Stimulated activated naive B cell treated with anti-CD40 and anti-IgM and Interleukin-4, amounts not matched to agents 10 μg/mL and 1 μg/mL and 100 μg/mL, for 72 hours (primary cell): ENCODE measurements at regions not wholly inside any gene's neighbourhood (a gene's known extent, or its start where the extent isn't known, plus 50 kb on each side); places are given as distances from the start of the nearest gene placed in this dataset.

Experiments
- ATAC-seq, 2 donors: fragments of 150-1000 bp; cut with Tn5 transposase; replicated peaks; 2 replicates each; pipeline ENCODE4 v1.10.0; 2021; ENCODE audit warnings: moderate library complexity in 1 of 2
- DNase-seq: peaks from one replicate; pipeline ENCODE4 v3.0.0; 2021
- H3K27ac Mint-ChIP-seq: one replicate; pipeline ENCODE4 v1.8.0; 2022; ENCODE audit warnings: mild to moderate bottlenecking, mixed read lengths
- H3K27me3 Mint-ChIP-seq, 2 donors: one replicate each; pipeline ENCODE4 v1.8.0; 2022; ENCODE audit warnings: mixed read lengths in 2 of 2
- H3K36me3 Mint-ChIP-seq, 2 donors: one replicate each; pipeline ENCODE4 v1.8.0; 2022; ENCODE audit warnings: mixed read lengths in 2 of 2, mild to moderate bottlenecking in 1 of 2
- H3K4me1 Mint-ChIP-seq, 2 donors: one replicate each; pipeline ENCODE4 v1.8.0; 2022; ENCODE audit warnings: mixed read lengths in 2 of 2, mild to moderate bottlenecking in 1 of 2
- H3K4me3 Mint-ChIP-seq, 2 donors: one replicate each; pipeline ENCODE4 v1.8.0; 2022; ENCODE audit warnings: mild to moderate bottlenecking in 2 of 2, mixed read lengths in 2 of 2, moderate library complexity in 1 of 2
- H3K9me3 Mint-ChIP-seq, 2 donors: one replicate each; pipeline ENCODE4 v1.8.0; 2022; ENCODE audit warnings: mixed read lengths in 2 of 2, mild to moderate bottlenecking in 1 of 2

DNA sequence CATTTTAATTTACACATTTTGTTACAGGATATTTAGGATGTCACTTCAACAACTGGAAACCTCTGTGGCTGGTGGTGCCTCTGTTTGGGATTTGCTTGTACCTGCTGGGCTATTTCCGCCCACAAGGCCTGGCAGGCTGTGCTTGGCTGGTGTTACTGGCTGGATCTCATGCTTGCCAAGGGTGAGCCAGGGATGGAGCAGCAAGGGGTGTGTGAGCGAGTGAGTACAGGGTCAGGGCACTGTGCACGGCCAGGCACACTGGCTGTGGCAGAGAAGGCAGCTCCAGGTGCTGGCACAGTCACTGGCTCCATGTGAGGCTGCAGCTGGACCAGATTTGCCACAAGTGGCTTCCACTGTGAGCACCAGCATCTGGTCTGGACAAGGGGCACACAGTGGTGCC is 1254.8 kb downstream of the SLITRK5 start:
- peaks cover 0 to 2% of the 10 kb centered on the region in 2 donors for H3K4me1 Mint-ChIP-seq
- H3K27ac Mint-ChIP-seq: no peak overlapping the region
- H3K9me3 Mint-ChIP-seq: peaks cover 0 to 6% of the 10 kb centered on the region in 2 donors
- H3K27me3 Mint-ChIP-seq: no peaks in the 10 kb centered on the region
- H3K36me3 Mint-ChIP-seq: peaks cover 2 to 4% of the 10 kb centered on the region in 2 donors
- H3K4me3 Mint-ChIP-seq: no peak overlapping the region
- no peak for DNase-seq
- no peak for ATAC-seq

DNA sequence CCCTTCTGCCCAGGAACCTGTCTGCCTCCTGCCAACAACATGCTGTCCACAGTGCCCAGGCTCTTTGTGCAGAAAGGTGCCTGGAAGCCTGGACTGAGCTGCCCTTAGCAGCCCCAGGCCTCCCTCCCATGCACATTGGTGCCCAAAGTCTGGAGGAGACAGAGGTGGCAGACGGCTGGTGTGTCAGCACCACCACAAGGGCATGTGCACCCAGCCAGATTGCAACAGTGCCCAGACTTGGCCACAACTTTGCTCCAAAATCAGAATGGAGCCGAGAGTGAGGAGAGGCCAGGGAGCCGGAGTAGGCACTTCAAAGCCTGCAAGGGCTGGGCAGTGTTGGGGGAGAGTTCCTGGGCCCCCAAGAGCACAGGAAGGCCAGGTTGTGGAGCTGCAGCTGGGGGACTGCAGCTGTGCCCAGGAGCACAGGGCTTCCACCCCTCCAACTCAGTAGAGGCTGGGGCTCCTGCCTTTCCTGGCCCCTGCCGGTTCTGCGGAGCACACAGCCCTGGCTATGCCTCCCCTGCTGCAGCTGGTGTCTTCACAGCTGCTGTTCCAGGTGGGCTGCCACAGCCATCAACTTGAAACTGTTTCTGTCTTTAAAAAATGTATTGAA is 1255.8 kb downstream of the SLITRK5 start:
- Mint-ChIP-seq H3K36me3 (peaks cover 2 to 4% of the 10 kb centered on the region in 2 donors), H3K9me3 (peaks cover 0 to 6% of the 10 kb centered on the region in 2 donors), H3K27me3 (no peaks in the 10 kb centered on the region), H3K4me1 (no peaks in the 10 kb centered on the region), H3K4me3 (no peak overlapping the region), H3K27ac (no peak overlapping the region)
- DNase-seq (no peak), ATAC-seq (no peak)

DNA sequence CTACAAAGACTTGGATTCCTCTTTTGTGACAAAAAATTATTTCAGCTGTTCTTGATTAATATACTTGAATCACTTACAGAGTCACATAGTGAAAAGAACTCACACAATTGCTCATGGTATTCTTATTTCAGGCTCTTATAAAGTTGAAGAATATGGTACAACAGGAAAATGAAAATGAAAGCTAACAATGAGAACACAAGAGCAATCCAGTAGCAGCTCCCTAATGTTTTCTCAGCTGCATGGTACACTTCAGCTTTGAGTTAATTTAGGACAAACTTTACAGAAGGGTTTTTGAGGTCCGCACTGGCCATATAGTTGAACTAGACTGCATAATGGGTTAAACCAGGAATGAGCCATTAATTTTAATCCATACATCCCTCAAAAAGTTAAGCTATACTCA is 1261.8 kb downstream of the SLITRK5 start:
- Mint-ChIP-seq H3K27ac (no peak overlapping the region), H3K4me3 (no peak overlapping the region), H3K27me3 (no peaks in the 10 kb centered on the region), H3K9me3 (no peaks in the 10 kb centered on the region), H3K36me3 (no peaks in the 10 kb centered on the region), H3K4me1 (peaks cover 2 to 12% of the 10 kb centered on the region in 2 donors)
- ATAC-seq: no peak
- DNase-seq: no peak

DNA sequence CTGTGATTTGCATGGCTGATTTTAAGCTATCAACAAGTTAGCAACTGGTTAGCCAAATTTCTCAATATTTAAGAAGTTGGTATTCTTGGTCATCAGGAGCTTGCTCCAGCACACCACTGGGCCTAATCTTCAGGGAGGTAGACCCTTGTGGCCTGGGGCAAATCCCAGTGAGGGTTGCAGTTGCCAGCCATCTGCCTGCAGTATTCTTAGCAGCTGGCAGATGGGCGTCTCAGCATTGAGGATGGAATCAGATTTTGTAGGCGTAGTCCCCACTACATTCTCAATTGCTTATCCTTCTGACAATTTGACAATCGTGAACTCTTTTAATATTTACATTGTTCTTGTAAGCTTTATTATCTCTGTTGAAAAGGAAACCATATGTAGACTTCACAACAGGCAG is 1266.2 kb downstream of the SLITRK5 start:
- Mint-ChIP-seq H3K4me3 (no peak overlapping the region), H3K9me3 (no peaks in the 10 kb centered on the region), H3K27me3 (no peaks in the 10 kb centered on the region), H3K4me1 (peaks cover 6 to 18% of the 10 kb centered on the region in 2 donors), H3K27ac (no peak overlapping the region), H3K36me3 (no peaks in the 10 kb centered on the region)
- ATAC-seq (no peak), DNase-seq (no peak)

DNA sequence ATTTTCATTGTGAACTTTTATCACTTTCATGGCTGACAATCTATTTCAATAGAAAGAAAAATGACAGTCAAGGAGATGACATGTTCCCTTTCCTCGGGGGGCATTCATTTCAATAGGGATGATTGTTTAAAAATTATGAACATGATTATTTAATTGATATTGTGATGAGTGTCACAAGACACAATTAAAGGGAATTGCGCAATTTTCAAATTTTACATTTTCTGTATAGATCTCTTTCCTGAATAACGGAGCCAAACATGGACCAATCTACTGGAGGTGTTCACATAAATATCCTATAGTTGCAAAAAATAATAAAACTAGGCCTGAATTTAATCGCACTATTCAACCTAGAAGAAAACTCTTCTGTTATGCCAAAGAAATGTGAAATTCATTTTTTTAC is 1274.6 kb downstream of the SLITRK5 start:
- H3K27ac Mint-ChIP-seq: no peak overlapping the region
- no peaks in the 10 kb centered on the region for H3K4me1 Mint-ChIP-seq
- no peak for DNase-seq
- H3K9me3 Mint-ChIP-seq: peaks cover 0 to 3% of the 10 kb centered on the region in 2 donors
- no peaks in the 10 kb centered on the region for H3K27me3 Mint-ChIP-seq
- no peaks in the 10 kb centered on the region for H3K36me3 Mint-ChIP-seq
- ATAC-seq: no peak
- no peak overlapping the region for H3K4me3 Mint-ChIP-seq

DNA sequence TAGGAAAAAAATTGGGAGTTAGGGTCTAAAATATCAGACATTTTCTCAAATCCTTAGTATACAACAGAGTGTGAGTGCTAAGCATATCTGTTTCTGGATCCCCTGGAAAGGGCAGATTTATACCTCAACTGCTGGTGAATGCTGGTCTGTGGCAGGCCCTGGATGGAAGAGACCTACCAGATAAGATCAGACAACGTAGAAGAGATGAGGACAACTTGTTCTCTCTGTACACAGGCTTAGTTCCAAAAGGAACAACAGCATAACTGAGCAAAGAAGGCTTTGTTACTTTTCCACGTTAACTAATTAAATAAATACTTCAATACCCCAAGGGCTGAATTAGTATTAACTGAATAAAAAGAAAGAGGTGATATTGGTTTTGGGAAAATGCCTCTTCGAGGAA is 1277.3 kb downstream of the SLITRK5 start:
- Mint-ChIP-seq H3K36me3 (no peaks in the 10 kb centered on the region), H3K9me3 (peaks cover 0 to 1% of the 10 kb centered on the region in 2 donors)
- ATAC-seq: no peak

DNA sequence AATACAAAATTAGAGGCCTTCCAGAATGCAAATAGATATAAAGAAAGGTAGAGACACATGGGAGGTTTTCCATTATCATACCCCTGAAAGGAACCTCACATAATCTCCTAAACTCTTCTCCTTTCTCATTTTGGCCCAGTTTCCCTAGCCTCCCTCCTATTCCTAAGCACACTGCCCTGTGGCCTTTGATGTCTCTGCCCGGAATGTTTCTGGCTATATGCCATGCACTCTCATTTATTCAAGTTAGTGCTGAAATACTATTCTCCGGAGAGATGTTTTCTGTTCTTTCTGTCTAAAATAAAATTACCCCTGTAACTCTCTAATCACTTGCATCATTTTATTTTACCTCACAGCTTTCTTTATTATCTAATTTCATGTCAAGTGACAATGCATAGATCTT is 1287.7 kb downstream of the SLITRK5 start:
- DNase-seq (no peak), ATAC-seq (no peak)
- Mint-ChIP-seq H3K4me3 (no peak overlapping the region), H3K9me3 (peaks cover 0 to 2% of the 10 kb centered on the region in 2 donors), H3K4me1 (no peaks in the 10 kb centered on the region), H3K27me3 (no peaks in the 10 kb centered on the region), H3K27ac (no peak overlapping the region), H3K36me3 (no peaks in the 10 kb centered on the region)

More for the DNA sequence above, 1277.3 kb downstream of the SLITRK5 start:
- H3K27me3 Mint-ChIP-seq: no peaks in the 10 kb centered on the region
- H3K4me3 Mint-ChIP-seq: no peak overlapping the region
- no peaks in the 10 kb centered on the region for H3K4me1 Mint-ChIP-seq
- no peak overlapping the region for H3K27ac Mint-ChIP-seq
- DNase-seq: no peak

DNA sequence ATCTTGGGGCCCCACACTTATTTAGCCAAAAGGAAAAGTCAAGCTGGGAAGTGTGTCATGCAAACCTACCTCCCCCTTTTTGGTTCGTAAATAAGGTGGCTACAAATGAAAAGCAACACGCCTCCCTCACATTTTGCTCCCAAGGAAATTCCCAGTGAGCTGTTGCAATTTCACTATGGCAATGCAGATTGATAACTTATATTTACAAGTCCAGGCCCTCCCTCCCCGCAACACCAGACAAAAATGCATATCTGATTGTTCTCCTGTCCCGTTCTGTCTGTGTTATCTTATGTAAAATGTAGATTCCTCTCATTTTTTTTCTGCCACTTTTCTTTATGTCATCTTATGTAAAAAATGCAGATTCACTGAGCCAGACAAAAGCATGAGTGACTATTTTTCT is 1305.3 kb downstream of the SLITRK5 start:
- no peak for ATAC-seq
- no peaks in the 10 kb centered on the region for H3K36me3 Mint-ChIP-seq
- no peak overlapping the region for H3K27ac Mint-ChIP-seq
- H3K4me3 Mint-ChIP-seq: no peak overlapping the region
- H3K27me3 Mint-ChIP-seq: no peaks in the 10 kb centered on the region
- DNase-seq: no peak
- H3K9me3 Mint-ChIP-seq: no peaks in the 10 kb centered on the region
- H3K4me1 Mint-ChIP-seq: no peaks in the 10 kb centered on the region

DNA sequence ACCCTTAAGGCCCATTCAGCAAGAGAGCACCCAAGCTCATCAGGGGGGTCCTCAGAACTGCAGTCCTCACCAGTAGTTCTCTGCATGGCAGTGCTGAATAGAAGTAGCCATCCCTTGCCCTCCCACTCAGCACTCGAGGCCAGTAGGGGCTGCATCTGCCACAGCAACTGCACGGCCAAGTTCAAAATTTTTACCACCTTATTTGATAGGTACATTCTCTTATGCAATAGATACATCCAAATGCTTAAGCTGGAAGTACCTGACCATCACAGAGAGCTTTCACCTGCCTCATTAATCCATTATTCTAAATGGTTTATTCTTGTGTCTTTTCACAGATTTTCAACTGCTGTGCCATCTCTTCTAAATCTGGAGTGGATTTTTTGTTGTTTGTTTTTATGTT is 1307.4 kb downstream of the SLITRK5 start:
- H3K27ac Mint-ChIP-seq: no peak overlapping the region
- H3K4me3 Mint-ChIP-seq: no peak overlapping the region
- no peaks in the 10 kb centered on the region for H3K9me3 Mint-ChIP-seq
- DNase-seq (no peak), ATAC-seq (no peak)
- no peaks in the 10 kb centered on the region for H3K36me3 Mint-ChIP-seq
- no peaks in the 10 kb centered on the region for H3K4me1 Mint-ChIP-seq
- no peaks in the 10 kb centered on the region for H3K27me3 Mint-ChIP-seq

DNA sequence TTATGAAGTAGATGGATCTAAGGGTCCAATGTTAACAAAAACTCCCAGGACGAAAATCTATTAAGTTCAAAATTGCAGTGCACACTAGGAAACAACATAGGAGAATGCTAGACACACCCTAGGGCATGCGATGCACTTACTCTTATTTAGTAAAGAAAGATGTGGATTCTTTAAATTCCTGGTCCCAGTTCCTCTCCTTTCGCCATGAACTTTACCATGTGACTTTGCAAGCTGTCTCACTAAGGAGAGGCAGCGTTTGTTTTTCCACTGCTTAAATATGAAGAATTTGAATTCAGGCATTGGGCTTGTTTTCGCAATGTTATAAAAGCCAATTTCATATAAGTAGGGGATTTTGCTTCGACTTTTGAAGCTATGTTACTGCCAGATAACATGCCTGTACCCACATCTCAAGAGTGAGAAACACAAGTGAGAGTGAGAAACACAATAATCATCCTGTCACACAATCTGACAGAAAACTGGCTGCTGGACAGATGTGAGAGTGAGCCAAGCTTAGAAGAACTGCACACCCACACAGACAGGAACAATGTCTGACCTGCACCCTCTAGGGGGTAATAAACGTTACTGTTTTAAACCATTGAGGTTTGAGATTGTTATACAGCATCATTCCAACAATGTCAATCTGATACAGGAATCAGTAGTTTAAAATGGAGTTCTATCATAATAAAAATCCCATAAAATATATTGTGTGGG is 1308.4 kb downstream of the SLITRK5 start:
- Mint-ChIP-seq H3K27me3 (no peaks in the 10 kb centered on the region), H3K27ac (no peak overlapping the region), H3K4me1 (no peaks in the 10 kb centered on the region), H3K9me3 (no peaks in the 10 kb centered on the region), H3K36me3 (no peaks in the 10 kb centered on the region), H3K4me3 (no peak overlapping the region)
- ATAC-seq (peak; percentile 88 to 93), DNase-seq (no peak)

DNA sequence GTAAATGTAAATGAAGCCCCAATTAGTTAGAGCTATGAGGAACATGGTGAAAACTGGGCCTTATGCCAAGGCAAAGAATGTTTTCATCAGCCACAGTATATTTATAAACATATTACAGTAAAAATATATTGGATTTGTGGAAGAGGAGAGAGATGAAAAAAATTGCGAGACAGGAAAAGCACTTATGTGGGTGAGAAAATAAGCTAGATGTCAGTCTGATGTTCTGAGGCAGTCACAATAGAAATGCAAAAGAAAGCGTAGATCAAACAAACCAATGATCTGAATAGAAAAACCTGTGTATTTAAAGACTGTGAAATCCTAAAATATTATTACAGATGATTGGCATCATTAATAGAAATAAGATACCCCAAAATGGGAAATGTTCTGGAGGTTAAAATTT is 1332.5 kb downstream of the SLITRK5 start:
- DNase-seq (no peak), ATAC-seq (no peak)
- H3K4me1 Mint-ChIP-seq: no peaks in the 10 kb centered on the region
- no peaks in the 10 kb centered on the region for H3K36me3 Mint-ChIP-seq
- peaks cover 0 to 1% of the 10 kb centered on the region in 2 donors for H3K9me3 Mint-ChIP-seq
- no peak overlapping the region for H3K4me3 Mint-ChIP-seq
- no peak overlapping the region for H3K27ac Mint-ChIP-seq
- no peaks in the 10 kb centered on the region for H3K27me3 Mint-ChIP-seq

DNA sequence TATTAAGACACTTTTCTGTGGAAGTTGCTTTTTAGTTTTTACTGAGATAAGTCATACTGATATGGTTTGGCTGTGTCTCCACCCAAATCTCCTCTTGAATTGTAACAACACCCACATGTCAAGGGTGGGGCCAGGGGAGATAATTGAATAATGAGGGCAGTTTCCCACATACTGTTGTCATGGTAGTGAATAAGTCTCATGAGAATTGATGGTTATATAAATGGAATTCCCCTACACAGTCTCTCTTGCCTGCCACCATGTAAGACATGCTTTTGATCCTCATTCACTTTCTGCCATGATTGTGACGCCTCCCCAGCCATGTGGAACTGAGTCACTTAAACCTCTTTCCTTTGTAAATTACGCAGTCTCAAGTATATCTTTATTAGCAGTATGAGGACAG is 1340.4 kb downstream of the SLITRK5 start:
- ATAC-seq (no peak), DNase-seq (no peak)
- H3K4me1 Mint-ChIP-seq: peaks cover 0 to 2% of the 10 kb centered on the region in 2 donors
- H3K9me3 Mint-ChIP-seq: peaks cover 0 to 5% of the 10 kb centered on the region in 2 donors
- no peak overlapping the region for H3K27ac Mint-ChIP-seq
- H3K4me3 Mint-ChIP-seq: no peak overlapping the region
- H3K27me3 Mint-ChIP-seq: no peaks in the 10 kb centered on the region
- no peaks in the 10 kb centered on the region for H3K36me3 Mint-ChIP-seq

DNA sequence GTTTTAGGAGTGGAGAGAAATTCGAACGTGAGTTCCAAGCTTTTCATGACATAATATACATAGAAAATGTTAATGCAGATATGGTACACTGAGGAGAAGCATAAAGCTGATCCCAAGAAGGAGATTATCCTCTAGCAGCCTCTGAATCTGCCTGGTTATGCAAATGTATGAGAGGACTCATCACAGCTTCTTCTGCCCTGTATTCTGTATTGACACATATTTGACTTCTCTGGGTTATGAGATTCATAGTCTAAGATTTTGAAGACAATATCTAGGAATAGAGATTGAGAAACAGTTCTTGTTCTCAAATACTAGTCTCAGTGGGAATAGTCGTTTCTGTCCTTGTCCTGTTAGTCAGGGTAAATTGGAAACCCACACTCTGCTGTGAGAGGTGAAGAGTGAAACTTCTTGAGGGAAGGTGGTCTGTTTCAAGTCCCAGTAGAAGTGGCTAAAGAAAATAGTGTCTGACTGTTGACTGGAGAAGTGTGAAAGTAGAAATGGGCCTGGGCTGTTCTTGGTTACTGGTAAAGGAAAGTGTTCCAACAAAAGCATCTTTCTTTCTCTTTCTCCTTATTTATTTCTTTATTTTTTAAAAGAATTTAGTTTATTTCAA is 1356.6 kb downstream of the SLITRK5 start:
- ATAC-seq: peak; percentile 14 to 16
- Mint-ChIP-seq H3K36me3 (no peaks in the 10 kb centered on the region), H3K27me3 (no peaks in the 10 kb centered on the region), H3K4me3 (no peak overlapping the region), H3K4me1 (no peaks in the 10 kb centered on the region), H3K9me3 (peaks cover 4 to 6% of the 10 kb centered on the region in 2 donors), H3K27ac (no peak overlapping the region)
- no peak for DNase-seq

DNA sequence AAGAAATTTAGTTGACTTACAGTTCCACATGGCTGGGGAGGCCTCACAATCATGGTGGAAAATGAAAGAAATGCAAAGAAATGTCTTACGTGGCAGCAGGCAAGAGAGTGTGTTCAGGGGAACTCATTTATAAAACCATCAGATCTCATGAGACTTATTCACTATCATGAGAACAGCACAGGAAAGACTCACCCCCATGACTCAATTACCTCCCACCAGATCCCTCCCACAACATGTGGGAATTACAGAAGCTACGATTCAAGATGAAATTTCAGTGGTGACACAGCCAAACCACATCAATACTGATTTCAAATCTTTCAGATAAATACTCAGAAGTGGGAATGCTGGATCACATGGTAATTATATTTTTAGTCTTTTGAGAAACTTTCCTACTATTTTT is 1357.9 kb downstream of the SLITRK5 start:
- Mint-ChIP-seq H3K27ac (no peak overlapping the region), H3K4me1 (no peaks in the 10 kb centered on the region), H3K9me3 (peaks cover 12 to 13% of the 10 kb centered on the region in 2 donors), H3K27me3 (no peaks in the 10 kb centered on the region), H3K4me3 (no peak overlapping the region), H3K36me3 (no peaks in the 10 kb centered on the region)
- DNase-seq (no peak), ATAC-seq (peak; percentile 23 to 51)

DNA sequence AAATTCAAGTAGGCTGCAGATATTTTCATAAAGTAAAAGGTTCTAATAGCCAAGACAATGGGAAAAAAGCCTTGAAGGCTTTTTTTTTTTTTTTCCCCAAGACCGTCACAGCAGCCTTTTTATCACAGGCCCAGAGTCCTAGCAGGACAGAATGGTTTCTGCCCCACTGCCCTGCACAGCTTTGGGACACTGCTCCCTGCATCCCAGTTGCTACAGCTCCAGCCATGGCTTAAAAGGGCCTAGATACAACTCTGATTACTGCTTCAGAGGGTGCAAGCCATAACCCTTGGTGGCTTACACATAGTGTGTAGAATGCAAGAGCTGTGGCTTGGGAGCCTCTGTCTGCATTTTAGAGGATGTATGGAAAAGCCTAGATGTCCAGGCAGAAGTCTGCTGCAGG is 1362.8 kb downstream of the SLITRK5 start:
- no peaks in the 10 kb centered on the region for H3K4me1 Mint-ChIP-seq
- no peak for DNase-seq
- no peaks in the 10 kb centered on the region for H3K27me3 Mint-ChIP-seq
- H3K27ac Mint-ChIP-seq: no peak overlapping the region
- no peak for ATAC-seq
- H3K9me3 Mint-ChIP-seq: peaks cover 7 to 8% of the 10 kb centered on the region in 2 donors
- no peaks in the 10 kb centered on the region for H3K36me3 Mint-ChIP-seq
- H3K4me3 Mint-ChIP-seq: no peak overlapping the region
